Calu3 (cell line): ENCODE measurements at regions not wholly inside any gene's neighbourhood (a gene's known extent, or its start where the extent isn't known, plus 50 kb on each side); places are given as distances from the start of the nearest gene placed in this dataset.

Experiments
- BruUV-seq: library from RNA; stranded (reverse); fragments of 400-500 nt; replicated peaks from 2 replicates; lab custom pipeline; 2021; lab: Mats Ljungman, UMichigan
- CTCF ChIA-PET: fragments of 300-600 bp; sonication (Branson Sonifier 250); formaldehyde crosslinking; loops from one replicate; lab custom pipeline; 2022; ENCODE audit warnings: antibody characterized with exemption; lab: Charles Lee
- DNase-seq: peaks from one replicate; pipeline ENCODE4 v3.0.0; 2022
- H3K27ac Mint-ChIP-seq: one replicate; pipeline ENCODE4 v1.8.0; 2022; ENCODE audit warnings: mixed read lengths; ENCODE audit not compliant: unreplicated experiment
- H3K27me3 Mint-ChIP-seq: one replicate; pipeline ENCODE4 v1.8.0; 2022; ENCODE audit warnings: mixed read lengths; ENCODE audit not compliant: unreplicated experiment
- H3K36me3 Mint-ChIP-seq: one replicate; pipeline ENCODE4 v1.8.0; 2022; ENCODE audit warnings: mild to moderate bottlenecking, moderate library complexity, mixed read lengths; ENCODE audit not compliant: insufficient read depth, unreplicated experiment
- H3K4me1 Mint-ChIP-seq: one replicate; pipeline ENCODE4 v1.8.0; 2022; ENCODE audit warnings: mild to moderate bottlenecking, low read depth, mixed read lengths; ENCODE audit not compliant: unreplicated experiment
- H3K4me3 Mint-ChIP-seq: one replicate; pipeline ENCODE4 v1.8.0; 2022; ENCODE audit warnings: mild to moderate bottlenecking, low read depth, moderate library complexity, mixed read lengths; ENCODE audit not compliant: unreplicated experiment
- H3K9me3 Mint-ChIP-seq: one replicate; pipeline ENCODE4 v1.8.0; 2022; ENCODE audit warnings: low read depth, mixed read lengths; ENCODE audit not compliant: unreplicated experiment
- intact Hi-C: fragments of 100-400 bp; cut with micrococcal nuclease; formaldehyde crosslinking; loops from one replicate; pipeline ENCODE4 v1.10.0; 2022; ENCODE audit not compliant: unreplicated experiment
- TF ChIP-seq, protein P1 (sequence below): fragments of 200-600 bp; IDR thresholded peaks from one replicate; pipeline ENCODE4 v1.8.0; 2022; ENCODE audit warnings: antibody characterized with exemption; ENCODE audit not compliant: unreplicated experiment

DNA sequence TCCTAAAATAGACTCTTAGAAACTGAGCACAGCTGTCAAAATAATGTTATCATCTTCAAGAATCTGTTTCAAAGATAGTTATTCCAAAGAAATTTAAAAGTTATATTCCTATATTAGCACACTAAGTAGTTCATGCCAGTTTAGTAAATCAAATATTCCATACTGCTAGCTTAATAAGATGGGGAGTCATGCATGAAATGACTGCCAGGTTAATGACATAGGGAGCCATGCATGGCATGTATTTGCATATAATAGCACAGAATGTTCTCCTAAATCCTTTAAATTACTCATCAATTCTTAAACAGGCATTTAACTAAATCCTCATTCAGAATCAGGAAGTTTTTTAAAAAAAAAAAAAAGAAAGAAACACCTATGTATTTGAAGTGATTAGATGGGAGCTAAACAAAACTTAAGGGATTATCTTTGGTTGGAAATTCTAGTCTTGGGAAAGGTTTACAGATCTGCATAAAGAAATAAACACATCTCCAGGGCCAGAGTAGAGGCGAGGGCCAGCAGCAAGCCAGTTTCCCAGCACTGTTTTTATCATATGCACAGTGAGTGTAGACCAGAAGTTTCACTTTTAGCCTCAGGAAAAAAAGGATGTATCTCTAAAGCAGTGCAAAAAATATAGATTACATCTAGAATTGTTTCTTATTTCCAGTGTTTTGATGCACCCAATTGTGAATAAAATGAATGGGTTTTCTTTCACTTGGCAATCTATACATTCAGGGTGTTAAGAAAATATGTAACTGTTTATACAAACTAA lies 366.4 kb upstream of the AGTR1 start:
- DNase-seq, result no peak
- no peak overlapping the region for H3K27ac Mint-ChIP-seq
- H3K4me1 Mint-ChIP-seq, result peaks cover 12% of the 10 kb centered on the region
- BruUV-seq, result no TSS peak
- H3K27me3 Mint-ChIP-seq, result no peaks in the 10 kb centered on the region
- H3K36me3 Mint-ChIP-seq, result no peaks in the 10 kb centered on the region
- TF ChIP-seq, protein P1, sequence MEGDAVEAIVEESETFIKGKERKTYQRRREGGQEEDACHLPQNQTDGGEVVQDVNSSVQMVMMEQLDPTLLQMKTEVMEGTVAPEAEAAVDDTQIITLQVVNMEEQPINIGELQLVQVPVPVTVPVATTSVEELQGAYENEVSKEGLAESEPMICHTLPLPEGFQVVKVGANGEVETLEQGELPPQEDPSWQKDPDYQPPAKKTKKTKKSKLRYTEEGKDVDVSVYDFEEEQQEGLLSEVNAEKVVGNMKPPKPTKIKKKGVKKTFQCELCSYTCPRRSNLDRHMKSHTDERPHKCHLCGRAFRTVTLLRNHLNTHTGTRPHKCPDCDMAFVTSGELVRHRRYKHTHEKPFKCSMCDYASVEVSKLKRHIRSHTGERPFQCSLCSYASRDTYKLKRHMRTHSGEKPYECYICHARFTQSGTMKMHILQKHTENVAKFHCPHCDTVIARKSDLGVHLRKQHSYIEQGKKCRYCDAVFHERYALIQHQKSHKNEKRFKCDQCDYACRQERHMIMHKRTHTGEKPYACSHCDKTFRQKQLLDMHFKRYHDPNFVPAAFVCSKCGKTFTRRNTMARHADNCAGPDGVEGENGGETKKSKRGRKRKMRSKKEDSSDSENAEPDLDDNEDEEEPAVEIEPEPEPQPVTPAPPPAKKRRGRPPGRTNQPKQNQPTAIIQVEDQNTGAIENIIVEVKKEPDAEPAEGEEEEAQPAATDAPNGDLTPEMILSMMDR, result no peak
- intact Hi-C loops, result no loop called here
- CTCF ChIA-PET, result no interaction called here
- H3K9me3 Mint-ChIP-seq, result peaks cover 2% of the 10 kb centered on the region
- no peak overlapping the region for H3K4me3 Mint-ChIP-seq

DNA sequence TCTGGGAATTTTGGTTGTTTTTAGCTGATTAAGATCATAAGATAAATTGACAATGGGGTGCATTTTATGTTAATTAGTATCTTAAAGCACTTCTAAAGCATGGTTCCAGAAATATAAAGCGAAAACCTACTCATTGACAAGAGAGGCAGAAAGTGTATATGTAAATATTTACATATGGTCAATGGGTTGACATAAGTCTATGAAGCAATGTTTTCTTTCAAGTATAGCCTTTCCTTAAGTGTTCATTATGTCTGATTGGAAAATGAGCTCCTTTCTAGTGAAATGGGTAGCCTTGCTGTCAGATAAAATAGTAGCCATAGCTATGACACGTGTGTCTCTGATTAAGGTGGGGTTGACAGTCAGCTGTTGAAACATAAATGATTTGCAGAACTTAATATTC lies 365.2 kb upstream of the AGTR1 start:
- Mint-ChIP-seq H3K36me3 (no peaks in the 10 kb centered on the region), H3K9me3 (peaks cover under 1% of the 10 kb centered on the region), H3K4me3 (no peak overlapping the region), H3K27me3 (no peaks in the 10 kb centered on the region), H3K27ac (no peak overlapping the region), H3K4me1 (peaks cover 12% of the 10 kb centered on the region)
- CTCF ChIA-PET, result interaction anchor here (1.2 kb wide), 1 partner anchor 13 kb away, joined by 4 read pairs; no protein-coding TSS in a partner anchor
- no TSS peak for BruUV-seq
- TF ChIP-seq, protein P1, result no peak
- DNase-seq, result no peak
- intact Hi-C loops, result no loop called here

DNA sequence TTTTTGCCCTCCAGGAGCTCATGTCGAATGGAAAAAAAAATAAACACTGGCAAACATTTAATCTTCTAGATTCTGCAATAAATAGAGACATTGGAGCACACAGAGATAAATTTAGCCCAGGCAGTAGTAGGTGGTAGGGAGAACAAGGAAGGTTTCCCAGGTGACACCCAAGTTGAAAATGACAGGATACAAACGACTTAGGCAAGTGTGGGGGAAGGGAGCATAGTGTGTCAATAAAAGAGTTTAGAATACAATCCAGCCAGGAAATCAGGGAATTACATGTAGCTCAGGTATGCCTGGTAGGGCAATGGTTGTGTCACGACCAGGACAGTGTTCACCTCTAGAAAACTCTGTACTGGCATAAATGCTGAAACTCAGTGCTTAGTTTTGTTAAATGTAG lies 364.6 kb upstream of the AGTR1 start:
- H3K4me1 Mint-ChIP-seq, result peaks cover 12% of the 10 kb centered on the region
- peaks cover 3% of the 10 kb centered on the region for H3K9me3 Mint-ChIP-seq
- DNase-seq, result peak; percentile 40
- TF ChIP-seq, protein P1, result no peak
- no peaks in the 10 kb centered on the region for H3K36me3 Mint-ChIP-seq
- H3K4me3 Mint-ChIP-seq, result no peak overlapping the region
- H3K27ac Mint-ChIP-seq, result no peak overlapping the region
- CTCF ChIA-PET, result interaction anchor here (0.7 to 1.2 kb wide), 2 partner anchors 11 to 14 kb away, joined by 3 to 4 read pairs; no protein-coding TSS in a partner anchor
- no TSS peak for BruUV-seq
- H3K27me3 Mint-ChIP-seq, result no peaks in the 10 kb centered on the region
- intact Hi-C loops, result no loop called here

DNA sequence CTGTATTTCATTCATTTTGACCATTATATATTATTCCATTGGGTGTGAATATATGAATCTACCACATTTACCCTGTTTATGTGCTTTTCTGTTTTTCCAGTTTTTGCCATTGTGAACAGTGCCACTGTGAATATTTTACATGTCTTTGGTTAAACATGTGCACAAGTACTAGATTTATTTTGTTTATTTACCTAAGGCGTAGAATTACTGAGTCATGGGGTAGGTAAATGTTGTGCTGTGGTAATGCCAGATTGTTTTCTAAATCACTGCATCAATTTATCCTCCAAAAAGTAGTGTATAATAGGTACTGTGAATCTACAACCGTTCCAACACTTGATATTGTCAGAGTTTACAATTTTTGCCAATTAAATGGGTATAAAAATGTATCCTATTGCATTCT lies 362.1 kb upstream of the AGTR1 start:
- no TSS peak for BruUV-seq
- Mint-ChIP-seq H3K36me3 (no peaks in the 10 kb centered on the region), H3K27me3 (no peaks in the 10 kb centered on the region), H3K9me3 (peaks cover 6% of the 10 kb centered on the region), H3K27ac (no peak overlapping the region), H3K4me1 (peaks cover 12% of the 10 kb centered on the region), H3K4me3 (no peak overlapping the region)
- CTCF ChIA-PET, result no interaction called here
- TF ChIP-seq, protein P1, result no peak
- no peak for DNase-seq
- intact Hi-C loops, result no loop called here
